ENCODE measurements at regions not wholly inside any gene's neighbourhood (a gene's known extent, or its start where the extent isn't known, plus 50 kb on each side); places are given as distances from the start of the nearest gene placed in this dataset.

DNA sequence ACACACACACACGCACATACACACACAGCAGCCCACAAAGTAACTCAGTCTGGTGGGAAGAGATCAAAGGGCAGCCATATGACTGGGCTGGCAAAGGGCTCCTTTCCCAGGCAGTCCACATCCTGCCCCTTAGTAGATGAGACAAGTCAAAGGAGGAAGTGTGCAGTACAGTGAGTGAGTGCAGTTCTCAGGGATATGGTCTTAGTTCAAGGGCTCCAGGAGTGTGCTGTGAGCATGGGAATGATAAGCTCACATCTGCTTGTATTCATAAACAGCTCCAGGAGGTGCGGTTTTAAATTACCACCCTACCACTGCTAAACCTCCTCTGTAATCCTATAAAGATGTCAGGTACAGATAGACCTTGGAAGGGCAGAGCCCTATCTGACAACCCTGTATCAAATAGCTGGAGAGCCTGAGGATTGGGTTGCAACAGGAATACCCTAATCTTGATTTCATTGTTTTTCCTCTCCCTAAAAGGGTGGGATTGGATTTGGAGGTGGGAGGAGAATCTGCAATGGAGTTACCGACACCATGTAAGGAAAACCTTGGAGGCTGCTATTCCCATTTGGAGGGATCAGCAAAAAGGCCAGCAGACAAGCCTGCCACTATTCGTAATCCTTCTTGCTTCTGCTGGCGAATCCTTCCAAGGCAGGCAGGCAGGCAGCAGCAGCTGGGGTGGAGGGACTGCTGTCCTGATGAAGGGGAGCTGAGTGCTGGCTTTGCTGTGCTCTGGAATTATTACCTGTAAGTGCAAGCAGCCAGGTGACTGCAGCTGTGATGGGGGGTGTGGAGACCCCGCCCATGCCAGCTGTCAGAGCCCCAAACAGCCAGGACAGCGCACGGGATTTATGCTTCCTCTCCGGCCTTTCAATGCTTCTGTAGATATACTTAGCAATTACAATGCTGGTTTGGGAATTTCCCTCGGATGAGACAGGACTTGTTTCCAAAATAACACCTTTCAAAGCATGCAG, 342.7 kb downstream of the PRL start:
- no peaks in the 10 kb centered on the region for H3K27me3 Mint-ChIP-seq (ENCODE audit: low read depth in 3 of 3)
- H3K9me3 Mint-ChIP-seq = no peaks in the 10 kb centered on the region
- H3K27ac Mint-ChIP-seq = no peak overlapping the region
- H3K36me3 Mint-ChIP-seq = no peaks in the 10 kb centered on the region
- H3K4me3 Mint-ChIP-seq = no peak overlapping the region
- peaks cover 0 to 6% of the 10 kb centered on the region in 2 donors for H3K4me1 Mint-ChIP-seq
- DNase-seq = no peak

DNA sequence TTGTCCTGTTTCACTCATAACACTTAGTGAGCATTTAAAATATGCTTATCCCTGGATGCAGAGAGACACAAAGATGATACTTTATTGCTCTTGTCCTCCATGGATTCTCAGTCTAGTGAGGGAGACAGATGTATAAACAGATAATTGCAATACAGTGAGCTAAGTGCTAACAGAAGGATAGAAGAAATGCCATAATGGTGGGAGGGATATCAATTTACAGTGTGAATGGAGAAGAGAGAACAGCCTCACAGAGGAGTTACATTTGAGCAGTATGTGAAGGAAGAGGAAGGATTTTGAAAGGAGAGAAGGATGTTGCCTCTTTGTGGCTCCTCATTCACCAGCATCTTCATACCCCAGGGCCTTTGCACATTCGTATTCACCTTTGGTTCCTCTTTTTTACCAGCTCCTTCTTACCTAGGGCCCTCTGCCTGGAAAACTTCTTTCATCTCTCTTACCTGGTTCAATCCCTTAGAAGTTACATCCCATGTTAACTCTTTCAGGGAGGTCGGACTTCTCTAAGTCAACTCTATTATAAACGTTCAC, 341.7 kb downstream of the PRL start:
- peaks cover 0 to 1% (median 0%) of the 10 kb centered on the region in 3 donors for H3K27me3 Mint-ChIP-seq (ENCODE audit: low read depth in 3 of 3)
- peaks cover 0 to 6% of the 10 kb centered on the region in 2 donors for H3K4me1 Mint-ChIP-seq
- H3K4me3 Mint-ChIP-seq = no peak overlapping the region
- no peaks in the 10 kb centered on the region for H3K36me3 Mint-ChIP-seq
- no peak overlapping the region for H3K27ac Mint-ChIP-seq
- H3K9me3 Mint-ChIP-seq = no peaks in the 10 kb centered on the region
- no peak for DNase-seq

DNA sequence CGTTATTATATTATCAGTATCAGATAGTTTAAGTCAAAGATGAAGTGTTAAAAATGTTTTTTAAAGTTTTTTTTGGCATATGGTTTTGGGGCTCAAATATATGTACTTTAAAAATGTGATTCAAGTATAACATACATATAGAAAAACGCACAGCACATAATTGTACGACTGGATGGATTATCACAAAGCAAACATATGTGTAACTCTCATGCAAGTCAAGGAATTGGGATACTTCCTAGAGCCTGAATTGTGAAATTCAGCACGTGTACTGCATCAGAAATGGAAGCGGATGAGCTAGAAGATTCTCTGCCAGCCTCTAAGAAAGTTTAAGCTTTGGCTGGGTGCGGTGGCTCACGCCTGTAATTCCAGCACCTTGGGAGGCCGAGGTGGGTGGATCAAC, 340.9 kb downstream of the PRL start:
- peaks cover 0 to 2% (median 0%) of the 10 kb centered on the region in 3 donors for H3K27me3 Mint-ChIP-seq (ENCODE audit: low read depth in 3 of 3)

DNA sequence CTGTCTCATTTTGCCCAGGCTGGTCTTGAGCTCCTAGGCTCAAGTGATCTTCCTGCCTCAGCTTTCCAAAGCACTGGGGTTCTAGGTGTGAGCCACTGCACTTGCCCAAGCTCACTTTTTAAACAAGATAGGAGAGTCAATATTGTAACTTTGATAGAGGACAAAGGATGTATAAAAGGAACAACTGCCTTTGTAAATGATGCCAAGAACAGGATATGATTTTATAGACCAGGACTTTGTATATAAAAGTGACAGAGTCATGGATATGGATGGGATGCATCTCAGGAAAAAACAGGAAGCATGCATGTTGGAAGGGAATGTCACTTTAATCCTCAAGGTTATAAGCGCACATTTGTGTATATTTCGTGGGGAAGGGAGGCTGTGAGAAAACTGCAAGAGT, 338.4 kb downstream of the PRL start:
- DNase-seq = no peak
- Mint-ChIP-seq H3K4me1 (no peaks in the 10 kb centered on the region), H3K36me3 (no peaks in the 10 kb centered on the region), H3K9me3 (no peaks in the 10 kb centered on the region), H3K27me3 (ENCODE audit: low read depth in 3 of 3) (peaks cover 0 to 2% (median 0%) of the 10 kb centered on the region in 3 donors), H3K4me3 (no peak overlapping the region), H3K27ac (no peak overlapping the region)

More for the DNA sequence above, 340.9 kb downstream of the PRL start:
- H3K27ac Mint-ChIP-seq = no peak overlapping the region
- H3K9me3 Mint-ChIP-seq = no peaks in the 10 kb centered on the region
- H3K4me1 Mint-ChIP-seq = peaks cover 0 to 6% of the 10 kb centered on the region in 2 donors
- H3K4me3 Mint-ChIP-seq = no peak overlapping the region
- no peak for DNase-seq
- no peaks in the 10 kb centered on the region for H3K36me3 Mint-ChIP-seq

DNA sequence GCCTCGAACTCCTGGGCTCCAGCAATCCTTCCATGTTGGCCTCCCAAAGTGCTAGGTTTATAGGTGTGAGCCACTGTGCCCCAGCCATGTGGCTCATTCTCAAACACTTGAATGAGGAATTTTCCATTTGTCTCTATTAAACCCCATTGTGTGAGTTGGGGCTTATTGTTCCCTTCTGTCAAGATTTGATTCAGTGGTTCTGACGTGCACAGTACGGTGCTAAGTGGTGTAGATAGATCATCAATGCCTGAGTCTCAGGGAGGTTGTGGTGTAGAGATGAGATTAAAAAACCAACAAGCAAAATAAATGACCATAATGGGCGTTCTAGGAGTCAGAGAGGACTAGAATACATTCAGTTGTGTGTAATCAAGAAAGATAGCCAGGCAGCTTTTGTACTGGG, 335.6 kb downstream of the PRL start:
- Mint-ChIP-seq H3K4me1 (peaks cover 0 to 2% of the 10 kb centered on the region in 2 donors), H3K36me3 (no peaks in the 10 kb centered on the region), H3K27me3 (ENCODE audit: low read depth in 3 of 3) (peaks cover 0 to 2% (median 0%) of the 10 kb centered on the region in 3 donors), H3K9me3 (peaks cover 0 to 2% (median 0%) of the 10 kb centered on the region in 6 donors), H3K27ac (no peak overlapping the region), H3K4me3 (no peak overlapping the region)
- DNase-seq = no peak

DNA sequence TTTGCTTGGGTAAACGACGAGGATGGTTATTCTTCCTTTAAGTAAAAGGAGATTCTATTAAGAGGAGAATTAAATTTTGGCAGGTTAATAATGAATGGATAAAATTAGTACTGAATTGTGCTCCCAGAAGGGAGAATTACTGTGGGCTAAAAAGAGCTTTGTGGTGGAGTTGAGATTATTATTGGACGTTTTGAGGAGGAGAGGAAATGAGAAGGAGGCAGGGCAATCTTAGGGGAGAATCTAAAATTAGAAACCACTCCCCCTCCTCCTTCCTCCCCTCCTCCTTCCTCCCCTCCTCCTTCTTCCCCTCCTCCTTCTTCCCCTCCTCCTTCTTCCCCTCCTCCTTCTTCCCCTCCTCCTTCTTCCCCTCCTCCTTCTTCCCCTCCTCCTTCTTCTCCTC, 331.8 kb downstream of the PRL start:
- peaks cover 0 to 2% of the 10 kb centered on the region in 2 donors for H3K4me1 Mint-ChIP-seq
- H3K27me3 Mint-ChIP-seq (ENCODE audit: low read depth in 3 of 3) = peaks cover 0 to 1% (median 0%) of the 10 kb centered on the region in 3 donors
- H3K27ac Mint-ChIP-seq = no peak overlapping the region
- H3K4me3 Mint-ChIP-seq = no peak overlapping the region
- no peaks in the 10 kb centered on the region for H3K36me3 Mint-ChIP-seq
- H3K9me3 Mint-ChIP-seq = peaks cover 0 to 2% (median 0%) of the 10 kb centered on the region in 6 donors
- DNase-seq = no peak

DNA sequence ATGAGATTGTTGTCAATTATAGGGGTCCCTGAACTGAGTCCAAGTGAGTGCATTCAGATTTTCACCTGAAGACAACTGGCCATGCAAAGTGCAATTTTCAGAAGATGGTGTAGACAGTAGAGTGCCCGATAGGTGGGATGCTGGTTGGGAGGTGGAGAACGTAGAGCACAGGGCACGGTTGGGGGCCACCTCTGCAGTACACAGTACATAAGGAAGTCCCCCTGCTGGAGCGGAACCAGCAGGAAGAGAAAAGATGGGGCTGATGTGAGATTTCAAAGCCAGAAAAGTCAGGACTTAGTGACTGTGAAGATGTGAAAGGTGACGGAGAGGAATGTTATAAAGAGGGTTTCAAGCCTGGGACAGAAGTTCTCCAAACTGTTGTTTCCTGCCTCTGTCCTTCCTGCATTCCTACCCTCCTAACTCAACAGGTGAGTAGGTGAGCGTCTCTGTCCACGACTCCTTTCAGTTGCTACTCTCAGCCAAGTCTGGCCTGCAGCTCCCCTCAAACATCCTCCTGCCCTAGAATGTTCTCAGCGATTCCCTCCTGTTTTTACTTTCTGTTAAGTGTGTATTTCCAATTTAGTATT, 330.8 kb downstream of the PRL start:
- no peaks in the 10 kb centered on the region for H3K36me3 Mint-ChIP-seq
- H3K9me3 Mint-ChIP-seq = peaks cover 0 to 2% (median 0%) of the 10 kb centered on the region in 6 donors
- no peak for DNase-seq

DNA sequence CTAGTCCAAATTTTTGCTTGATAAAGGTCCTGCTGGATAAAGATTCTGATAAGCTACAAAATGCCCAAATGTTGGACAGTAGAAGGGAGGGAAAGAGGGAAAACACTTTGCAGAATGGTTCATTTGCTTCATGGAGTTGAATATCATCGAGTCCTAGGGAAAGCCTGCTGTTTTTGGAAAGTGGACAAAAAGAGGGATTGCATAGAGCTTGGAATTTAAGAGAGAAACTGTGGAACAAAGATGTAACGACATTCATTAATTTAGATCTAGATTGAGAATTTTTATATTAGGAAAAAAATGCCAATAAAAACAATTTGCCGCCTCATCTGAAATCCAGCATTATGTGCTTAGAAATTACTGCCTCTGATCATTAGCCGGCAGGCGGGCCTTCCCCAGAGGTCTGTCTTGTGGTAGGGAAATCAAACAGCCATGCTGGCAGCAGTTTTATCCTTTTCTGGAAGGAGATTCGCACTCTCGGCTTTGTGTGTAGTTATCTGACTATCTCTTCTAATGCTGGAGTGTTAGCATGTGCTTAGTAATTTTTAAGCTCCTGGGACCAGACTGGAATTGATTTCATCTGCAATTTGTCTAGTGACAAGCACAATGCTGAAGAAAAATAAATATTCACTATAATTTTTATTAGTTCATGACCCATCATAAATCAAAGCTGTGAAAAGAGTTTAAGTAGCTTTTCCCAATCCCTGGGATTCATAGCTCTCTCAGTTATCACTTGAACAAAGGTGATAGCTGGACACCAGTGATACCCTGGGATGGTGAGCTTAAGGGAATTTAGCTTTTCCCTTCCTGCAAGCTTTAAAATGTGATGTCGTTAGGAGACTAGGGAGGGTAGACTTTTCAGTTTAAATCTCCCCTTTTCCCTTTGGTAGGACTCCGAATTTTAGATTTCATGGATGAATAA, 329.5 kb downstream of the PRL start:
- Mint-ChIP-seq H3K36me3 (no peaks in the 10 kb centered on the region), H3K4me1 (peaks cover 0 to 2% of the 10 kb centered on the region in 2 donors), H3K9me3 (peaks cover 0 to 2% (median 0%) of the 10 kb centered on the region in 6 donors), H3K27me3 (ENCODE audit: low read depth in 3 of 3) (peaks cover 0 to 2% (median 0%) of the 10 kb centered on the region in 3 donors), H3K4me3 (no peak overlapping the region), H3K27ac (no peak overlapping the region)
- DNase-seq = no peak

More for the DNA sequence above, 330.8 kb downstream of the PRL start:
- Mint-ChIP-seq H3K4me1 (peaks cover 0 to 2% of the 10 kb centered on the region in 2 donors), H3K4me3 (no peak overlapping the region), H3K27ac (no peak overlapping the region), H3K27me3 (ENCODE audit: low read depth in 3 of 3) (peaks cover 0 to under 1% (median 0%) of the 10 kb centered on the region in 3 donors)

DNA sequence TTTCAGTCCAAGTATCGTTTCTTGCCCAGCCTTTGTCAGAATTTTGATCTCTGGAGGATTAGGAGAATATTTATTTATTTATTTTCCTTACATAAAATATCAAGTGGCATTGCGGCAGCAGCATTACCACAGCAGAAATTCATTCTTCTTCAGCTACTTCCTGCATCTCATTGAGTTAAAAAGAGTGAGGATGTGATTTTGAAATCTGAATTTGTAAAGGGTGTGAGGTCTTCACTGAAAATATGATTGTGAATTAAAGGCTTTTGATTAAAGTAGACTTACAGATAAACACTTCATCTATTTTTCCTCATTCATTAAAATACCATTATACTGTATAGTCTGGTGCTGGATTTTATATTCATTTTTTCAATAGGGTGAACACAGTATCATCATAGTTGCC, 328.4 kb downstream of the PRL start:
- Mint-ChIP-seq H3K4me3 (no peak overlapping the region), H3K4me1 (peaks cover 0 to 2% of the 10 kb centered on the region in 2 donors), H3K27me3 (ENCODE audit: low read depth in 3 of 3) (peaks cover 0 to 2% (median 0%) of the 10 kb centered on the region in 3 donors), H3K27ac (no peak overlapping the region), H3K9me3 (peaks cover 0 to 2% (median 0%) of the 10 kb centered on the region in 6 donors), H3K36me3 (no peaks in the 10 kb centered on the region)
- DNase-seq = no peak

DNA sequence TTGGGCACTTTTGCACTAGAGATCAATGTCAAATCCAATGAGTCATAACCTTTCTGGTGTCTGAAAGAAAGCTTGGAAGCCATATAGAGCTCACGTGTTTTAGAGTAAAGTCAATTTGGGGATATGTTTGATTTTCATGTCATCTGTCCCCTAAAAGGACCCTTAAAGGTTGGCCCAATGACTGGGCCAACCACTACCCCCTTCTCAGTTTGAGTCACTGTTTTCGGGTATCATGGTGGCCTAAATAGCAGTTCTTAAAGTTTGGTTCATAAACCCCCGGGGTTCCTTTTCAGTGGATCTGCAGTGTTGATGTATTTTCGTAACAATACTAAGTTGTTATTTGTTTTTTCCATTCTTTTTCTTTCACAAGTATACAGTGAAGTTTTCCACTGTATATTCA, 327.6 kb downstream of the PRL start:
- Mint-ChIP-seq H3K27me3 (ENCODE audit: low read depth in 3 of 3) (peaks cover 0 to 2% (median 0%) of the 10 kb centered on the region in 3 donors), H3K9me3 (peaks cover 0 to 2% (median 0%) of the 10 kb centered on the region in 6 donors), H3K36me3 (no peaks in the 10 kb centered on the region), H3K4me3 (no peak overlapping the region), H3K27ac (no peak overlapping the region), H3K4me1 (peaks cover 0 to 2% of the 10 kb centered on the region in 2 donors)
- DNase-seq = no peak

DNA sequence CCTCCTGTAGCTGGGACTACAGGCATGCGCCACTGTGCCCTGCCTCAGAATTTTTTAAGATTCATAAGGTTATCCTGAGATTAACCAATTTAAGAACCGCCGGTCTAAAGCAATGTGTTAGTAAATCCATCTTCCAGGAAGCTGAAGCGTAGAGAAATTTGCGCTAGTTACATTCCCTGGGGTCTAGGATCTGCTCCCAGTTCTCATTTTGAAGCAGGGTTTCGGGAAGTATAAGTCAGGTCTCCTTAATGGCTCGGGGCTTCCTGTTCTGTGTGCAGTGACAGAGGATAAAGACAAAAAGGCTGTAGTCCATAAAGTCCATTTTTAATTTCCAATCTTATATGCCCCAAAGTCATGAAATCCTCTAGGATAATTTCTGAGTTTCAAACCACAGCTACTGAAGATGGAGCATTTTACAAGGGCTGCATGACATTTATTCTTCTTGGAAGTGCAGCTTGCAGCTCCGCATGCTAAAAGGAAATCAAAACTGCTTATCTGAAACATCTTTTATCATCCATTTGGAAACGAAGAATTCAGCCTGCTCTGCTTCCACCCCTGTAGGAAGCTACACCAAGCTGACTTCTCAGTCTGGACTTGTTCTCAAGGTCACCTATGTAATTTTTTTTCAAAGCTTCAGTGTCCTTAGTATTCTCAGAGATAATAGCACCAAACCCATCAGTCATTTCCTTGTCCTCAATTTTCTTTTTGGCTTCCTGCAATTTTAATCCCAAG, 326.1 kb downstream of the PRL start:
- Mint-ChIP-seq H3K4me1 (no peaks in the 10 kb centered on the region), H3K27me3 (ENCODE audit: low read depth in 3 of 3) (peaks cover 0 to 2% (median 0%) of the 10 kb centered on the region in 3 donors), H3K4me3 (no peak overlapping the region), H3K9me3 (peaks cover 0 to 2% (median 0%) of the 10 kb centered on the region in 6 donors), H3K27ac (no peak overlapping the region), H3K36me3 (no peaks in the 10 kb centered on the region)
- no peak for DNase-seq

DNA sequence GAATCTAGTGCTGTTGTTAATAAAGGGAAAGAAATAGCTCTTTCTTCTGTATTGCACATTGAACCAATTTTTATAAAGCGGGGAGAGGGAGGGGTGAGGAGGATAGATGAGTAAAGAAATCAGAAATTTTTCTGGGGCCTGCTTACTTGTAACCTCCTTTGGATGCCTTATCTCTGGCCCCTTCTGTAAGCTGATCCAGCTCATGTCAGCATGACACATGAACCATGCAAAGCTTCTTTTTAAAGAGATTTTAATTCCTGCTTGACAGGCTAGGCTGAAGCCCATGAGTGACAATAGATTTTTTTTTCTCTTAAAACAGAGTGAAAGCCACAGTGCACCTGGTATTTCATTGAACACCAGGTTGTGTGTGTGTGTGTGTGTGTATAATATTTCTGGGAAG, 325.3 kb downstream of the PRL start:
- Mint-ChIP-seq H3K9me3 (no peaks in the 10 kb centered on the region), H3K36me3 (no peaks in the 10 kb centered on the region), H3K27me3 (ENCODE audit: low read depth in 3 of 3) (peaks cover 0 to 2% (median 0%) of the 10 kb centered on the region in 3 donors), H3K4me3 (no peak overlapping the region), H3K4me1 (no peaks in the 10 kb centered on the region), H3K27ac (no peak overlapping the region)
- DNase-seq = no peak

DNA sequence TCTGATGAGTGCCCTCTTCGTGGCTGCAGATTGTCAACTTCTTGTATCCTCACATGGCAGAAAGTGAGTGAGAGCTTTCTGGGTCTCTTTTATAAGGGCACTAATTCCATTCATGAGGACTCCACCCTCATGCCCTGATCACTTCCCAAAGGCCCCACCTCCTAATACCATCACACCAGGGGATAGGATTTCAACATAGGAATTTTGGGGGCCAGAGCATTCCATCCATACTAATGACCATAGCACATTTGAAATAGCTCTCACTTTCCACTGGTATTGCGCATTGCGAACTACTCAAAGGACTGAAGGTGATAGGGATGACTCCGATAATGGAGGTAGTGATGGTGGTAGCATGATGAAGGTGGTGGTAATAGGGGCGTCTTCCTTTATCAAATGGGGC, 324.3 kb downstream of the PRL start:
- Mint-ChIP-seq H3K4me3 (no peak overlapping the region), H3K27ac (no peak overlapping the region), H3K9me3 (no peaks in the 10 kb centered on the region), H3K27me3 (ENCODE audit: low read depth in 3 of 3) (peaks cover 0 to 2% (median 0%) of the 10 kb centered on the region in 3 donors), H3K4me1 (no peaks in the 10 kb centered on the region), H3K36me3 (no peaks in the 10 kb centered on the region)
- DNase-seq = no peak

Measured in immature natural killer cell (primary cell).